GM12892 (cell line): ENCODE measurements at regions not wholly inside any gene's neighbourhood (a gene's known extent, or its start where the extent isn't known, plus 50 kb on each side); places are given as distances from the start of the nearest gene placed in this dataset.

ENCODE experiments used
- DNase-seq: peaks from one replicate; pipeline ENCODE4 v3.0.0; 2011; ENCODE audit not compliant: insufficient read length
- FAIRE-seq: peaks from 2 replicates; lab custom pipeline; 2011; peaks lifted over from hg19 to GRCh38; lab: Jason Lieb, UNC
- POLR2A ChIP-seq: IDR thresholded peaks from 2 replicates; pipeline ENCODE4 v1.6.1; 2011; ENCODE audit warnings: low read depth, low read length, control low read depth
- POLR2AphosphoS5 ChIP-seq: IDR thresholded peaks from 2 replicates; pipeline ENCODE4 v1.6.1; 2011; ENCODE audit warnings: low read depth, low read length, control low read depth
- TAF1 ChIP-seq: IDR thresholded peaks from 2 replicates; pipeline ENCODE4 v1.6.1; 2011; ENCODE audit warnings: low read depth, mild to moderate bottlenecking, control low read depth, low read length, borderline replicate concordance

- DNase-seq, result no peak
- TF ChIP-seq POLR2A (no peak), POLR2AphosphoS5 (no peak), TAF1 (no peak)
- FAIRE-seq, result no peak
These were observed 441.3 kb downstream of the TFAP2B start for GRCh38 chr6:51260003-51260402.

- TF ChIP-seq POLR2AphosphoS5, result no peak
- no peak for TF ChIP-seq POLR2A
- TF ChIP-seq TAF1, result no peak
- FAIRE-seq (no peak), DNase-seq (no peak)
These were observed 443.0 kb downstream of the TFAP2B start for GRCh38 chr6:51261691-51262090.

- TF ChIP-seq POLR2A (no peak), POLR2AphosphoS5 (no peak), TAF1 (no peak)
- DNase-seq (no peak), FAIRE-seq (no peak)
These were observed 446.8 kb downstream of the TFAP2B start for GRCh38 chr6:51265426-51265825.

GRCh38 chr6:51266604-51267003 lies 447.9 kb downstream of the TFAP2B start:
- DNase-seq, result no peak
- TF ChIP-seq TAF1 (no peak), POLR2A (no peak), POLR2AphosphoS5 (no peak)
- FAIRE-seq, result no peak

- DNase-seq (no peak), FAIRE-seq (no peak)
- no peak for TF ChIP-seq POLR2A
- TF ChIP-seq TAF1, result no peak
- TF ChIP-seq POLR2AphosphoS5, result no peak
These were observed 450.0 kb downstream of the TFAP2B start for GRCh38 chr6:51268666-51269065.

GRCh38 chr6:51269876-51270275 lies 451.2 kb downstream of the TFAP2B start:
- no peak for DNase-seq
- TF ChIP-seq POLR2AphosphoS5, result no peak
- TF ChIP-seq POLR2A, result no peak
- no peak for TF ChIP-seq TAF1
- FAIRE-seq, result no peak

- TF ChIP-seq TAF1 (no peak), POLR2AphosphoS5 (no peak), POLR2A (no peak)
- DNase-seq (no peak), FAIRE-seq (no peak)
These were observed 452.9 kb downstream of the TFAP2B start for GRCh38 chr6:51271615-51272014.

GRCh38 chr6:51273228-51273961 lies 454.7 kb downstream of the TFAP2B start:
- no peak for DNase-seq
- no peak for FAIRE-seq
- no peak for TF ChIP-seq POLR2AphosphoS5

GRCh38 chr6:51277474-51277873 lies 458.8 kb downstream of the TFAP2B start:
- no peak for TF ChIP-seq POLR2A
- no peak for TF ChIP-seq POLR2AphosphoS5
- TF ChIP-seq TAF1, result no peak
- FAIRE-seq (no peak), DNase-seq (no peak)

GRCh38 chr6:51282026-51282425 lies 463.4 kb downstream of the TFAP2B start:
- FAIRE-seq (no peak), DNase-seq (no peak)
- TF ChIP-seq POLR2A (no peak), TAF1 (no peak)

GRCh38 chr6:51283723-51284355 lies 465.2 kb downstream of the TFAP2B start:
- DNase-seq, result no peak
- TF ChIP-seq POLR2A (no peak), POLR2AphosphoS5 (no peak), TAF1 (no peak)
- no peak for FAIRE-seq

- TF ChIP-seq POLR2AphosphoS5, result no peak
- TF ChIP-seq TAF1, result no peak
- no peak for TF ChIP-seq POLR2A
- FAIRE-seq, result no peak
- no peak for DNase-seq
These were observed 467.2 kb downstream of the TFAP2B start for GRCh38 chr6:51285876-51286275.
